HG03039 (cell line): ENCODE measurements at regions not wholly inside any gene's neighbourhood (a gene's known extent, or its start where the extent isn't known, plus 50 kb on each side); places are given as distances from the start of the nearest gene placed in this dataset.
"Not testable (repeated sequence)": the region's sequence is repeated elsewhere in the genome, so short reads cannot be mapped to it uniquely, and the experiment has no call there.

ENCODE experiments used
- ATAC-seq: cut with Tn5 transposase; IDR thresholded peaks from one replicate; pipeline ENCODE4 v1.9.1; 2021; ENCODE audit warnings: mild to moderate bottlenecking, moderate library complexity; ENCODE audit not compliant: unreplicated experiment

DNA sequence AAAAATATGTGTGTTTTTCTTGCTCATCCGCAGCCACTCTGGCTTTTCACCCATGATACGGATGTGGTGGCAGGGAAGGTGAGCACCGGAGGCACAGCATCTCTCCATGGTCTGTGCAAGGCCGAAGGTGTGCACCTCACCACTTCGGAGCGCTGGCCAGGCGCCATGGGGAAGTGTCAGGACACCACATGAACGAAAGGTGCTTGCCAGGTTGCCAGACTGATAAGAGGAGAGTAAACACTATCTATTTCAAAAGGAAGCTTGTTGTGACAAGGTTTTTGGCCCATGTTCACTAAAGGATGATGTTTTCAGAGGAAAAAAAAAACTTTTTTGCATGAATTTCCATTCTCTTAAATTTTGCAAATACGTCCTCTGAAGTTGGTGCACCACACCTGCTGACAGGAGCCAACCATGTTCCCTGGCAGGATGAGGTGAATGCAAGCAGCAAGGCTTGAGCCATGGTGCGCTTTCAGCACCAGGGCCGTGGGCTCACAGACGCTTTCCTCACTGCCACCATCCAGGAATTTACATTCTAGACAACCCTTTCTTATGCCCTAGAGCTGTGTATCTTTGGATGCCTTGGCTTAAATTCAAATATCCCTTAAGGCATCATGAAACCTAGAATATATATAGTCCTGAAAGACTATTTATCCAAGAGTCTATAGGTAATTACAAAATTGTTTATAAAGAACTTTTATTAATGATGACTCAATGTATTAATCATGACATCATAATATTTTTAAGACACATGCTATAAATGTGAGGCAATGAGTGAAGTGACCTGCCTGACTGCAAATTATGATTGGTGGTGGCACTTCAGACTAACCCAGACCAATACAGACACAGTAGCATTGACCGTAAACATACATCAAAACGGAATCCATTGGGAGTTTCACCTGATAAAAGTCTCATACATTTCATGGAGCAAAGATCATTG, 234.5 kb downstream of the TFAP2A start:
- ATAC-seq, result no peak

DNA sequence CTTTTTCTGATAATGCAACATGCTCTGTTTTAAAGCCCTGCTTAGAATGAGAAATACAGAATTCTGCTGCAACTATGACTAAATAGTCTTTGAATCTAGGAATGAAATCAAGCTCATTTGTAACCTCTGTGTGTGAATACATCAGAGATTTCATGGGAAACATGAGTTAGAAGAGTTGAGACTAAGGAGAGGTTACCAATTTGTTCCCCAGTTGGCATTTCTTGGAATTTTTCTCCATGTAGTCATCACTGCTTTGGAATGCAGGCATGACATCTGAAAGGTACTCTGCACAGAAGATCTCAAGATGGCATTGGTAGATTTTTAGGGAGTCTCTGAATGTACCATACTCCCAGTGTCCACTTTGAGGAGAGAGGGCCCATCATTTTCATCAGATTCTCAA, 237.2 kb downstream of the TFAP2A start:
- ATAC-seq, result no peak

DNA sequence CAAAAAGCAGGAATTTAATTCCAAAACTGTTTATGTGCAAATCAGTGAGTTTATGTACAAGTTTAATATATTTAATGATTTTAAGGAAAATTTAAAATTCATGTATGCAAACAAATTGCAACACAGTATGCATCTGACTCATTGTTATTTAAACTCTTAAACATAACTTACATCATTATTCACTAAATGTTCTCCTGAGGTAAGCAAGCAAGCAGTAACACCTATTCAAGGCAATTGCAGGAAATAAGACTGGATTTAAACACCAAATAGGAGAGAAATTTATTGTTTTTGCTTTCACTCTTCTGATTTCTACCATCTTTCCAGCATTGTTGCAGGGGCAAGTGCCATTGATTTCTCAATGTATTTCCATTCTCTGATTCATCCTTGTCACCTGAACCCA, 239.5 kb downstream of the TFAP2A start:
- no peak for ATAC-seq

DNA sequence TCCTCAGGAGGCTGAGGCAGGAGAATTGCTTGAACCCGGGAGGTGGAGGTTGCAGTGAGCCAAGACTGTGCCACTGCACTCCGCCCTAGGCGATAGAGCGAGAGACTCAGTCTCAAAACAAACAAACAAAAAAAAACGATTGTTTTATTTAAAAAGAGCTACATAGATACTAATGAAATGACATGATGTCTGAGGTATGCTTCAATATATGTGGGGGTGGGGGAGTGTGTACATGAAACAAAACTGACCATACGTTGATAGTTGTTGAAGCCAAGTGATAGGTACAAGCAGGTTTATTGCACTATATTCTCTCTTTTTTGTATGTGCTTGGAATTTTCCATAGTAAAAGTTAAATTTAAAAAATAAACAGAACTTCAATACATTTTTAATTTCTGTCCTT, 240.1 kb downstream of the TFAP2A start:
- no peak for ATAC-seq

DNA sequence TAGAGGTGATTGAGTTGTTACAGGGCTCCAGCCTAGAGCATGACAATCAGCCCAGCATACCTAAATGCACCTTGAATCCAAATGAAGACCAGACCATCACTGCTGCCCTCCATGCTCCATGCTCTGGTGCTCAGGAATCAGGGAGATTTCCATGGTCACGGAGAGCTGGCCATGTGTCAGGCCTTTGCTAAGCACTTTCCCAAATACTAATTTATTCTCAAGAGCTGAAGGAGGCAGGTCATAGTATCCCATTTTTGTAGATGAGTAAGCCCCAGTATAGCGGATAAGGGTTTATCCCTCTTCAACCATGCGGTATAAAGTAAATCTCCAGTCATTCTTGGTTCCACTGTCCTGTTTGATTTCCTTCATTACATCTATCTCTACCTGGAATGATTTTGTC, 240.8 kb downstream of the TFAP2A start:
- no peak for ATAC-seq

DNA sequence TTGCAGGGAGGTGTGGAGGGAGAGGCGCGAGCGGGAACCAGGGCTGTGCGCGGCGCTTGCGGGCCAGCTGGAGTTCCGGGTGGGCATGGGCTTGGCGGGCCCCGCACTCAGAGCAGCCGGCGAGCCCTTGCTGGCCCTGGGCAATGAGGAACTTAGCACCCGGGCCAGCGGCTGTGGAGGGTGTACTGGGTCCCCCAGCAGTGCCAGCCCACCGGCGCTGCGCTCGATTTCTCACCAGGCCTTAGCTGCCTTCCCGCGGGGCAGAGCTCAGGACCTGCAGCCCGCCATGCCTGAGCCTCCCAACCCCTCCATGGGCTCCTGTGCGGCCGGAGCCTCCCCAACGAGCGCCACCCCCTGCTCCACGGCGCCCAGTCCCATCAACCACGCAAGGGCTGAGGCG, 243.2 kb downstream of the TFAP2A start:
- not testable (repeated sequence) for ATAC-seq

DNA sequence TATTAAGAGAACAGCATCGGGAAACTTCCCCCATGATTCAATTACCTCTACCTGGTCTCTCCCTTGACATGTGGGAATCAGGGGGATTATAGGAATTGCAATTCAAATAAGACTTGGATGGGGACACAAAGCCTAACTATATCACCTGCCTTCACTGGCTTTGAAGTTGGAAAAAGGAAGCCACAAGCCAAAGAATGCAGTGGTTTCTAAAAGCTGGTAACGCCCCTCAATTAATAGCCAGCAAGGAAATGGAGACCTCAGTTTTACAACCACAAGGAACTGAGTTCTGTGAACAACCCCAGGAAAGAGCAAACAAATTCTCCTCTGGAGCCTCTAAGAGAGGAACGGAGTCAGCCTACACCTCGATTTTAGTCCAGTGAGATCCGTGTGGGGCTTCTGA, 244.1 kb downstream of the TFAP2A start:
- no peak for ATAC-seq

DNA sequence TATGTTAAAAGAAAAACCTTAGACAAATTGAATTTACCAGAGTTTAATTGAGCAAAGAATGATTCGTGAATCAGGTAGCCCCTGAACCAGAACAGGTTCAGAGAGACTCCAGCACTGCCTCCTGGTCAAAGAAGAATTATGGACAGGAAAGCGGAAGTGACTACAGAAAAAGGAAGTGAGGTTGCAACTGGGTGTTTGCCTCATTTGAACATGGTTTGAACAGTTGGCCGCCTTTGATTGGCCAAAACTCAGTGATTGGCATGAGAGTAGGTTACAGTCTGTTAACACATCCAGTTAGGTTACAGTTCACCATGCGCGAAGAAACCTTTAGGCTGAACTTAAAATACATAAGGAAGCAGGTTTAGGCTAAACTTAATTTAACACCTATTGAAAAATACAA, 248.8 kb downstream of the TFAP2A start:
- no peak for ATAC-seq

DNA sequence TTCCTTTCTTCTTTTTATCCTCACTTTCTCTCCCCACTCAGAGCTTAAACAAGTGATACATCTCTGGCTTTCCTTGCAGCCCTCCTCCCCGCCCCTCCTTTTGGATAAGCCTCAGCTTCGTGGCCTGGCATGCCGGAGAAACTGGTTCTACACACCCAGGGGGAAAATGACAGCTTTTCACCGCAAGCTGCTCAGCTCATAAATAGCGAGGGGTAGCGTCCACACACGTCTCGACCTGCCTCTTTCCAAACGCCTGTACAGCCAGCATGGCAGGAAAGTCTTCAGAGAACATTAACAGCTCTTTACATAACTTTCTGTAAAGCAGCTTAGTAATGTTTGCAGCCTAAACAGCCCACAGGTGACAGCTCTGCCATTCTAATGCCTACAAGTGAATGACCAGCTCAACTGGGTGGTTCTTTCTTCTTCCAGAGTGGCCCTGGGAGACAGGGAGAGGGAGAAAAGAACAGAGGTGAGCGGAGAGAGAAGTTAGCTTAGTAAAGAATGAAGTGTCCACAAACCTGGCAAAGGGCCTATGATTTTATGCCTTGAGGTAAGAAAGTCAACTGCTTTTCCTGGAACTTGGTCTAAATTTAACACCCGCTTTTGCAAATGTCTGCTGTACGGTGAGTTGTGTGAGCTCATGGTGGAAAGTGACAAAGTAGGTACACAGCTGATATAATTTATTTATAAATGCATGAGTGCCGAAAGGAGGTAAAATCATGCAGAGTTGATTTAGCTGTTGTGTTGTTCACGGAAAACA, 251.5 kb downstream of the TFAP2A start:
- ATAC-seq, result no peak

DNA sequence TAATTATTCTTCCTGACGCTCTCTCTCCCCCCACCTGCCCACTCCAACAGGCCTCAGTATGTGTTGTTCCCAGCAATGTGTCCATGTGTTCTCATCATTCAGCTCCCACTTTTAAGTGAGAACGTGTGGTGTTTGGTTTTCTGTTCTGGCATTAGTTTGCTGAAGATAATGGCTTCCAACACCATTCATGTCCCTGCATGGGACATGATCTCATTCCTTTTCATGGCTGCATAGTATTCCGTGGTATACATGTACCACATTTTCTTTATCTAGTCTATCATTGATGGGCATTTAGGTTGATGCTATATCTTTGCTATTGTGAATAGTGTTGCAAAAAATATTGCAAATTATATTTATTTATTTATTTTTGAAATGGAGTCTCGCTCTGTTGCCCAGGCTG, 258.0 kb downstream of the TFAP2A start:
- ATAC-seq, result no peak

DNA sequence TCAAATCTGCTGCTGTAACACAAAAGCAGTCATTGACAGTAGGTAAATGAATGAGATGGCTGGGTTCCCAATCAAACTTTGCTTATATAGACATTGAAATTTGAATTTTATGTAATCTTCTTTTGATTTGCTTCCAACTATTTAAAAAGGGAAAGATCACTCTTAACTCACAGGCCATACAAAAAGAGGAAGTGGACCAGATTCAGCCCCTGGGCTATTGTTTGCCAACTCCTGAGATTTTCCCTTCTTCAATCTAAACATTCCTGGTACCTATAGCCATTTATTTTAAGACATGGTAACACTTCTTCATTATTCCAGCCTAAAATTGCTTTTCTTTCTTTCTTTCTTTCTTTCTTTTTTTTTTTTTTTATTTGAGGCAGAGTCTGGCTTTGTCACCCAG, 260.6 kb downstream of the TFAP2A start:
- ATAC-seq, result no peak

DNA sequence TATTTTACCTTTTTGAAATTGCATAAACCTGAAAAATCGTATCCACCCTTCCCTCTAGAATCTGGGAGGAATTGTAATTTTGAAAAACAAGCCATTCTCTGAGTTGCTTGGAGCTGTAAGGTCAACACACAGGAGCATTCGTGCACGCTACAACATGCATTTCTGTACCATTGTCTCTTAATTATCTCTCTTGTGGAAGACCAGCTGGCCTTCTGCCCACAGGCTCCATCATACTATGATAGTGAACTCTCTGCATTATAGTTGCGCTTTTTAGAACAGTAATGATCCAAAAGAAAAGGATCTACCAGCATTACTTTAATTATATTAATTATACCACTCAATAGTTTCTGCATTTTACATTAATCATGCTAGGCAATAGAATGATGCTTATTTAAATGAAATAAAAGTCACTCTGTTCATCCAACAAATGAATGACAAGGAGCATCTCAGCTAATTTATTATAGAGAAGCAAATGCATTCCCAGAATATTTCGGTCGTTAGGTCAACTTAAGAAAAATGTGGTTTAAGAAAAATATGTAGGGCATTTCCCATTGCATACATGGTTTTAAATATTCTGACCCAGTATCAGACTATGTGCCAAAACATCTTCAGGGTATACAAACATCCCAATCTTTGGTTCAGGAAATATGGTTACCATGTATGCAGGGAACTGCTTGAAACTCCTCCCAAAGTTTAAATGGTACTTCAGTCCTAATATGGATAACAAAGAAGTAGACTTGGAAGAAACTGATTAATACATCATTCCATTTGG, 263.5 kb downstream of the TFAP2A start:
- no peak for ATAC-seq

DNA sequence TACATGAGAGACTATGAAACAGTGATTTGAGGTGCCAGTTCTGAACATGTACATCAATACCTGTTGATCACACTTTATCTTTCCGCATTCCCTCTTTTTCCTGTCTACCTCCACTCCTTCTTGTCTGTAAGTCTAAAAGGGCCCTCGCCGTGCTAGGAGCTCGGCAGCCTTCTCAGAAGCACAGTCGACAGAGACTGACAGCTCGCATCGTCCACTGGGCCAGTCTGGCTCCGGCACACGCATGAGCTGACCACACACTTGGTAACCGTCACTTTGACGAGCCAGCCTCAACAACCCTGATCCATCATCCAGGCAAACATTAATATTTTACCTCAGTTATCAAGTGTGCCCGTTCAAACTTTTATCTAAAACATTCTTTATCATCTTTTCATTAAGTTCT, 265.3 kb downstream of the TFAP2A start:
- no peak for ATAC-seq

DNA sequence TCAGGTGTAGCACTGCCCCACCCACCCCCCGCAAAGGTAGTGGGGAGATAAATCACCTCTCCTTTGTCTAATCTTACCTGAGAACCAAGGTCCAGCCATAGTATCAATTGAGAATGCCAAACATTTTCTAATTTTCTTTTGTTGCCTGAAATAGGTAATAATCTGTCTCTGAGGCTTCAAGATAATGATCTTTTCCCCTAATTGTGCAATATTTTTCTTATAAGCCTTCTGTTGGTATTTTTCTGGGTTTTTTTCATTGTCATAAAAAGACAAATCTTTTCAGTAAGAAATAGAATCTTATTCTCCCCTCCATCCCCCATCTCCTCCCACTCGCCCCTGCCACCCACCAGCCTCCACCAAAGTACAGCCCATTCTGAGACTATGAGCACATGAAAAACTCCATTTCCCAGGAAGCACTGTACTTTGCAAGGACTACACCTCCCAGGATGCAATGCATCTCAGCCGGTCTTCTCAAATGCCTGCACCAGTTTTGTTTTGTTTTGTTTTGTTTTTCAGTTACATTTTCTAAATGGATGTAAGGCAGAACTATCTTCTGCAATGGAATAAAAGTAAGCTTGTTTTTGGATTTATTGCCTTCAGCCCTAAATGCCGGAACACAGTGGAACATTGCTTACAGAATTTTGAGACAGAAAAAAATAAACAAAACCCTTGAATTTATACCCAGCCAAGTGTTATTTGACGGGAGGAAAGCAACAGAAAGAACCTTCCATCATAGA, 268.0 kb downstream of the TFAP2A start:
- peak; percentile 98 for ATAC-seq

DNA sequence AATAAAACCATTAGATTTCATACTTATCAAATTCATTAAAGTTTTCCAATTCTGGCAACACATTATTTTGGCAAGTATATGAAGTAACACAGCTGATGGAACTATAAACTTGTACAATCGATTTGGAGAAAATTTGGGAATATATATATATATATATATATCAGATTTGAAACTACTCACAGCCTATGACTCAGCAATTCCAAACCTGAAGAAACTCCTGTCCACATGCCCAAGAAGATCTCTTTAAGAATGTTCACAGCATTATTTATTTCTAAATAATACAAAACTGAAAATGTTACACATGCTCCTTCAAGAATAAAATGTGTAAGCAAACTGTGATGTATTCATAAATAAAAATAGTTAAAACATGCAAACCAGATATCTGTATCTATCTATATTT, 270.1 kb downstream of the TFAP2A start:
- no peak for ATAC-seq

DNA sequence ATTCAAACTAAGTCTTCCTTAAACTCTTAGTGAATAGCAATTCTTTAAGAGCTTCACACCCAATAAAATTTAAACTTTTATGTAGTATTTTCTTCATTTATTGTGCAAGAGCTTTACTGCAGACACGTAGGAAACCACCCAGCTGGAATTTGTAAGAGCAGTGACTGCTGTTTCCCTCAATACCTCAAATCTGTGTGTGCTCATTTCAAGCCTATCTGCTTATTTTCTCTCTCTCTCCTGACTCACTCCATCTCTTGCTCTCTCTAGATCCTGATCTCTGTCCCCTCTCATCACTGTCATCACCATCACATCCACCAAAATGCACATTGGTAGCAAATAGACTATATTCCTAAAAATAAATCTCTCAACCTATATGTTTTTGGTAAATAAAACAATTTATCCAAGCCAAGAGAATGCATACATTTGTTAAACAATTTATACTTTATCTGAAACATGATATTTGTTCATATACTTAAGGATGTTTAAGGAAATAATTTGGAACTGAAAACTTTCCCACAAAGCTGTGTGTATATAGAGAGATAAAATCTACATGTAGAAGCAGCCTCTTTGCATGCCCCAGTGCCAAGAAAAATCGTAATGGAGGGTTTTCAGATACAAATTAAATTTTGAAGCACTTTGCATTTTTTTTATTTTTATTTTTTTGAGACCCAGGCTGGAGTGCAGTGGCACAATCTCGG, 273.0 kb downstream of the TFAP2A start:
- ATAC-seq, result no peak

DNA sequence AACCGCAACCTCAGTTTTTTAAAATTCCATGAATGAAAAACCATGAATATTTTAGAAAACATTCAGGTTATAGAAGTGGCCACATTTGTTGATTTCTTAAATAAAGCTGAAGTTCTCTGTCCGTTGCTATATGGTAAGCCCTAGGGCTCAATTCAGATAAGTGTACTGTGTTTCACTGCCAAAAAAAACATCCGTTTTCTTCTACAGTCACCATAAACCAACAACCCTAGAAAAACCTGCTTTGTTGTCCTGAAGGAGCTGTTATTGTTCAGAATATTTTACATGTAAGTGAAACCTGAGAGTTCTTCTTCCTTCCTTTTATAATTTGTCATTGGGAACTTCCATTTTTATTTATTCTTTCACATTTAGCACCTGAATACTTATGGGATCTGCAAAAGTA, 274.1 kb downstream of the TFAP2A start:
- no peak for ATAC-seq

DNA sequence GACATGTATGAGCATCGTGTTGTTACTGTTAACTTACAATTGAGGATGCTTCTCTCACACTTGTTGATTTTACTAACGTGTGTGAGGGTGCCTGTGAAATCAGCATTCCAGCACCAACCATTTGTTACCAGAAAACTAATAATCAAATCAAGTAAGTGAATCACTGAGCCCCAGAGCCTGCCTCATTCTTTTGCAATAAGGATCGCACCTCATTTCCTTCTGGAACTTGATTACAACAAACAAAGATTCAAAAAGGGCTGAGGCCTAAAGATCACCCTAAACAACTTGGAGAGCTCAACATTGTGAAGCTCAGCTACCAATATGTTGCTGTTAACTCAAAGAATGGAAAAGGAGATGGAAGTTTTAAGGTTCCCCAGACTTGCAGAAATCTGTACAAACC, 274.7 kb downstream of the TFAP2A start:
- no peak for ATAC-seq

DNA sequence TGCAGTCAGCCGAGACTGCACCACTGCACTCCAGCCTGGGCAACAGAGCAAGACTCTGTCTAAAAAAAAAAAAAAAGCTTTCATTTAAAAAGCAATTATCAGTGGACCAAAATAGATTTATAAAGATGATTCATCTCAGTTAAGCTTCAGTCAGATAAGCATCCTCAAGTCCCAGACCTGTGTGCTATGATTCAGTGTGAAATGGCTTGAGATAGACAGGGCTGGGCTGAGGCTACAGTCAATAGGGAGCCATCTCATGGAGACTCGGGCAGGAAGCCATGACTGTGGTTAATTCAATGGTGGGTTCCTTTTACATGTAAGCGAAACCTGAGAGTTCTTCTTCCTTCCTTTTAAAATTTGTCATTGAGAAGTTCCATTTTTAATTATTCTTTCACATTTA, 276.0 kb downstream of the TFAP2A start:
- ATAC-seq, result no peak

DNA sequence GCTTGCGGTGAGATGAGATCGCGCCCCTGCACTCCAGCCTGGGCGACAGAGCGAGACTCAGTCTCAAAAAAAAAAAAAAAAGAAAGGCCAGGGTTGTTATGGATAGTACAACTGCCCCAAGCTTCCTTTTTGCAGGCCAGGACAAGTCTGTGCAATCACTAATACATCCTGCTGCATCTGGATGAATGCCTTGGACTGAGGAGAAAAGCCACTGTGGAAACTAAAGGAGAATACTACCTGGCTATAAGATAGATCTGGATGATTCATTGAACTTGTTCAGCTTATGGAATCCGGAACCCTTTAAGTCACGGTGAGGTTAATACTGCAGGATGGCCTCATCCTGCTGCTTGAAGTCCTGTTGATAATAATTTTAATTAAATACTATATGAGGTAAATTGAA, 278.2 kb downstream of the TFAP2A start:
- ATAC-seq, result no peak
